OCI-LY7 (cell line): ENCODE measurements at regions not wholly inside any gene's neighbourhood (a gene's known extent, or its start where the extent isn't known, plus 50 kb on each side); places are given as distances from the start of the nearest gene placed in this dataset.

Experiments used
- CTCF ChIP-seq: fragments of 200-600 bp; sonication (generic); conservative IDR thresholded peaks from 2 replicates; pipeline ENCODE4 v1.5.1; 2014; ENCODE audit warnings: mild to moderate bottlenecking, antibody characterized with exemption, low read length, moderate library complexity, mixed read lengths
- EZH2phosphoT487 ChIP-seq: fragments of 200-600 bp; sonication (generic); IDR thresholded peaks from 2 replicates; pipeline ENCODE4 v1.6.1; 2018; ENCODE audit warnings: low read depth, borderline replicate concordance, mild to moderate bottlenecking, mixed run types, antibody characterized with exemption, low read length, moderate library complexity, mixed read lengths

- TF ChIP-seq CTCF (no peak), EZH2phosphoT487 (no peak)
These were observed 52.5 kb upstream of the AJAP1 start for GRCh38 chr1:4601941-4602340.
